GM10266 (cell line): ENCODE measurements at regions not wholly inside any gene's neighbourhood (a gene's known extent, or its start where the extent isn't known, plus 50 kb on each side); places are given as distances from the start of the nearest gene placed in this dataset.

Source experiments
- DNase-seq: peaks from one replicate; pipeline ENCODE4 v3.0.0; 2012; ENCODE audit errors: extremely low spot score
- CTCF ChIP-seq: IDR thresholded peaks from 2 replicates; pipeline ENCODE4 v1.5.1; 2012; ENCODE audit warnings: mild to moderate bottlenecking, low read depth; ENCODE audit not compliant: control insufficient read depth, insufficient read depth; ENCODE audit errors: missing control alignments

GRCh38 chr2:128552806-128553551 lies 234.3 kb upstream of the HS6ST1 start:
- no peak for DNase-seq
- TF ChIP-seq CTCF: no peak

GRCh38 chr2:128554151-128554769 lies 235.6 kb upstream of the HS6ST1 start:
- no peak for TF ChIP-seq CTCF
- DNase-seq: no peak

GRCh38 chr2:128555433-128555832 lies 236.8 kb upstream of the HS6ST1 start:
- no peak for TF ChIP-seq CTCF
- no peak for DNase-seq

GRCh38 chr2:128556089-128556488 lies 237.4 kb upstream of the HS6ST1 start:
- no peak for DNase-seq
- TF ChIP-seq CTCF: no peak

- no peak for DNase-seq
- no peak for TF ChIP-seq CTCF
Observed at GRCh38 chr2:128556633-128557032, 238.0 kb upstream of the HS6ST1 start.

- TF ChIP-seq CTCF: no peak
- DNase-seq: no peak
Observed at GRCh38 chr2:128557069-128557468, 238.4 kb upstream of the HS6ST1 start.

GRCh38 chr2:128557831-128558241 lies 239.2 kb upstream of the HS6ST1 start:
- no peak for DNase-seq

More at GRCh38 chr2:128557831-128558241, 239.2 kb upstream of the HS6ST1 start:
- no peak for TF ChIP-seq CTCF
